ENCODE measurements at regions not wholly inside any gene's neighbourhood (a gene's known extent, or its start where the extent isn't known, plus 50 kb on each side); places are given as distances from the start of the nearest gene placed in this dataset.

DNA sequence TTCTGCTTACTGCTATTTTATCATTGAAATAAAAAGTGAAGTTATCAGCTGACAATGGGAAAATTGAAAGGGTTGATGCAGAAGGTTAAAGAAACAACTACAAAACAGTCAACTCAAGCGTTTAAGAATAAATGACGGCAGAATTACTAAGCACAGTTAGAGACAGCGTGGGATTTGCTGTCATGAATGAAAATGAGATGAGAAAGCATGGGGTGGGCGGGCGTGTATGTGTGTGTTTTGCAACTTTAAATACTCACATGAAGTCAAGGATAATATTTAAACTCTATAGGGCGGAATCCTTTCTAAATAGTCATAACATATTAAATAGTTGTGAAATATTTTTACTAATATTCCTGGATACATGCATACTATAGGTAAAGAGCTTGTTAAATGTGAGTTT, 450.8 kb downstream of the ETV1 start:
- TF ChIP-seq, protein P1, sequence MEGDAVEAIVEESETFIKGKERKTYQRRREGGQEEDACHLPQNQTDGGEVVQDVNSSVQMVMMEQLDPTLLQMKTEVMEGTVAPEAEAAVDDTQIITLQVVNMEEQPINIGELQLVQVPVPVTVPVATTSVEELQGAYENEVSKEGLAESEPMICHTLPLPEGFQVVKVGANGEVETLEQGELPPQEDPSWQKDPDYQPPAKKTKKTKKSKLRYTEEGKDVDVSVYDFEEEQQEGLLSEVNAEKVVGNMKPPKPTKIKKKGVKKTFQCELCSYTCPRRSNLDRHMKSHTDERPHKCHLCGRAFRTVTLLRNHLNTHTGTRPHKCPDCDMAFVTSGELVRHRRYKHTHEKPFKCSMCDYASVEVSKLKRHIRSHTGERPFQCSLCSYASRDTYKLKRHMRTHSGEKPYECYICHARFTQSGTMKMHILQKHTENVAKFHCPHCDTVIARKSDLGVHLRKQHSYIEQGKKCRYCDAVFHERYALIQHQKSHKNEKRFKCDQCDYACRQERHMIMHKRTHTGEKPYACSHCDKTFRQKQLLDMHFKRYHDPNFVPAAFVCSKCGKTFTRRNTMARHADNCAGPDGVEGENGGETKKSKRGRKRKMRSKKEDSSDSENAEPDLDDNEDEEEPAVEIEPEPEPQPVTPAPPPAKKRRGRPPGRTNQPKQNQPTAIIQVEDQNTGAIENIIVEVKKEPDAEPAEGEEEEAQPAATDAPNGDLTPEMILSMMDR (IDR thresholded peaks at IDR 0.05; ENCODE audit: extremely low read depth in 1 of 2, insufficient read depth in 1 of 2, low read depth in 1 of 2, low read length in 2 of 2), result no peak
- TF ChIP-seq EZH2 (IDR thresholded peaks at IDR 0.05; ENCODE audit: borderline replicate concordance, low read depth, low read length, severe bottlenecking) (no peak), POLR2AphosphoS5 (IDR thresholded peaks at IDR 0.05; ENCODE audit: insufficient read depth, low read depth, low read length) (no peak), GATA2 (IDR thresholded peaks at IDR 0.05; ENCODE audit: insufficient read depth, insufficient read length, low read depth, low read length) (no peak), JUN (IDR thresholded peaks at IDR 0.05; ENCODE audit: borderline replicate concordance, insufficient read depth, insufficient read length, low read depth) (no peak)

Data from endothelial cell of umbilical vein (primary cell).